GM04504 (cell line): ENCODE measurements at regions not wholly inside any gene's neighbourhood (a gene's known extent, or its start where the extent isn't known, plus 50 kb on each side); places are given as distances from the start of the nearest gene placed in this dataset.
A peak's percentile ranks its signal among the peaks of the same experiment; 100 is the strongest.
"Not testable (repeated sequence)": the region's sequence is repeated elsewhere in the genome, so short reads cannot be mapped to it uniquely, and the experiment has no call there.

Experiments used
- DNase-seq: peaks from one replicate; pipeline ENCODE4 v3.0.0-alpha.2; 2012; ENCODE audit warnings: low read depth

DNA sequence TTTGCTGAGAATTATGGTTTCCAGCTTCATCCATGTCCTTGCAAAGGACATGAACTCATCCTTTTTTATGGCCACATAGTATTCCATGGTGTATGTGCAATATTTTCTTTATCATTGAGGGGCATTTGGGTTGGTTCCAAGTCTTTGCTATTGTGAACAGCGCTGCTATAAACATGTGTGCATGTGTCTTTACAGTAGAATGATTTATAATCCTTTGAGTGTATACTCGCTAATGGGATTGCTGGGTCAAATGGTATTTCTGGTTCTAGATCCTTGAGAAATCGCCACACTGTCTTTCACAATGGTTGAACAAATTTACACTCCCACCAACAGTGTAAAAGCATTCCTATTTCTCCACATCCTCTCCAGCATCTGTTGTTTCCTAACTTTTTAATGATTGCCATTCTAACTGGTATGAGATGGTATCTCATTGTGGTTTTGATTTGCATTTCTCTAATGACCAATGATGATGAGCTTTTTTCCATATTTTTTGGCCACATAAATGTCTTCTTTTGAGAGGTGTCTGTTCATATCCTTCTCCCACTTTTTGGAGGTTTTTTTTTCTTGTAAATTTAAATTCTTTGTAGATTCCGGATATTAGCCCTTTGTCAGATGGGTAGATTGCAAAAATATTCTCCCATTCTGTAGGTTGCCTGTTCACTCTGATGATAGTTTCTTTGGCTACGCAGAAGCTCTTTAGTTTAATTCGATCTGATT is 180.1 kb downstream of the PLPPR4 start:
- DNase-seq: not testable (repeated sequence)

- no peak for DNase-seq
Measured at GRCh38 chr1:99445071-99445470, 180.8 kb downstream of the PLPPR4 start.

GRCh38 chr1:99445486-99445885 is 181.2 kb downstream of the PLPPR4 start:
- peak; percentile 71 for DNase-seq

DNA sequence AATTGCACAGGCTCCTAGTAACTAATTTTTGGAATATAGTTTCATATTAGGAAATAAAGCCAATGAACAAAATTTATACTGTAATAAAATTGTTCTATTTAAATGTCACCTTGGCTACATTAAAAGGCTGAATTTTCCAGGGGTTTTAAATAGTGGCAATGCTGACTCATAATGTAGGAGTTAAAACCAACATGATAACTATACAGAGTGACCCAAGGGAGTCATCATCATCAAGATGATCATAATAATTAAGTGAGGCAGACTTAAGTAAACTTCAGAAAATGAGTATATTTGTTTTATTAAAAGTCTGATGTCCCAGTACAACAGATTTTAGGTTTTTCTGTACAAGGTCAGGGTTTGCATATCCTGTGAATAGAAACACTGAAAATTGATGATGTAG is 183.4 kb downstream of the PLPPR4 start:
- no peak for DNase-seq

- no peak for DNase-seq
Measured at GRCh38 chr1:99455760-99456159, 190.2 kb upstream of the PALMD start.

GRCh38 chr1:99456536-99456935 is 189.4 kb upstream of the PALMD start:
- no peak for DNase-seq

DNA sequence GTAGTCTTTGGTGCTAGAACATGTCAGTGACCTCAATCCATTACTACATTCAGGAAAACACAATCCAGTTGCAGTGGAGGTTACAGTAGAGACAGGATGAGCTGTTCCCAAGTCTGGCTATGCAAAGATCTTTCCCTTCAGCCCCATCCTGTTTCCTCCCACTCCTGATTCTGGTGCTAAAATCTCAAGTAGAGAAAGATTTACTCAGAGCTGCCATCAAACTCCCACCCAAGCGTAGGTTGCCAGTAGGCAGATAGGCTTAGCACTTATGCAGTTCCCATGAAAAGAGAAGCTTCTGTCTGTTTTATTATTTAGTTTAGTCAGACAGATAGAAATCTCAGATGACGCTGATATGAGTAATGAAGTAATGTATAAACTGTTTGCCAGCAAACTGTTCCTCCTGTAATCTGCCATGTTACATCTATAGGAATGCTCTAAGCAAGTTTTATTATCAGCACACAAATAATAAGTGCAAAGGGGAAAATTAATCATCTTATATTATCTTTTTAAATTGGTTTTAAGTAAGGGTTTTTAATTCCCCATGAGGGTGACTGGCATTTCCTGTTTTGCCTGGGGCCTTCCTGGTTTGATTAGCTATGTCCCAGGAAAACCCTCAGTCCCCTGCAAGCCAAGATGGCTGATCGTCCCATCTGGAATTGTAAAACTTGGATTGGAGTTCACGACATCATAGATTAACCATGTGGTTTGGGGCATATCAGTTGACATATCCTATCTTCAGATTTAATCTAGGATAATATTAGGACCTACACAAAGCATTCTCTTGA is 188.3 kb upstream of the PALMD start:
- peak; percentile 67 for DNase-seq

GRCh38 chr1:99461499-99461898 is 184.4 kb upstream of the PALMD start:
- no peak for DNase-seq

- DNase-seq: no peak
Measured at GRCh38 chr1:99464738-99465137, 181.2 kb upstream of the PALMD start.

- DNase-seq: peak; percentile 73
Measured at GRCh38 chr1:99465176-99465900, 180.6 kb upstream of the PALMD start.

DNA sequence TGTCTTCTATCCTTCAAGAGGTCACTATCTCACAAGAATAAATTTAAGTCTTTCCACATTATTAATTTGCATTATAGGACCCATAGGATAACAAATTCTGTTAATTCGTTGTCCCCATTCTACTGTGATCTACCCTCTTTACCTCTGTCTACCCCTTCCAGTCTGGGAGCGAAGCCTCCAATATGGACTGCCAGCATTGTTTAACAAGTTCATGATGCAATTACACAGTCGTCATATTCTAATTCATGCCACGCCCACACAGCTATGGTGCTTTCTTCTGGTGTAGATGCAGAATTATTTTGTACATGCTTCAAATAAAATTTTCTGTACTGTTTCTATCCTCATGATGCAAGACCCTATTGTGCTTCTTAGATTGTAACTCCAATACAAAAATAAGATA is 178.3 kb upstream of the PALMD start:
- no peak for DNase-seq

GRCh38 chr1:99469550-99469971 is 176.4 kb upstream of the PALMD start:
- DNase-seq: no peak

DNA sequence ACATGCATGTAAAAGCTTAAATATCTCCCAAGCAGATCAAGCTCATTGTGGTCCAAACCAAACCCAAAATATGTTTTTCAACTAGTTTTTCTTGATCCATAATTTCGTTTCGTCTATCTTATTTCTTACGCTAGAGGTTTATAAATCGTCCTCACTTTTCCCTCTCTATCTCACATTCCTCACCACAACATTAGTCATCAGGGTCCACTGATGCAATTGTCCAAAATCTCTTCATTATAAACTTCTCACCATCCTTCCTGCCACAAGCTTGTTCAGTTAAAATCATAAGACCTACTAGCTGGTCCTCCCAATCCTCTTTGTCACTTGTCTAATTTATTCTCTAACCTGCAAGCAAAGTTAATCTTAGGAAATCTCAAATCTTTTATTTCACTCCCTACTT is 173.0 kb upstream of the PALMD start:
- DNase-seq: no peak

DNA sequence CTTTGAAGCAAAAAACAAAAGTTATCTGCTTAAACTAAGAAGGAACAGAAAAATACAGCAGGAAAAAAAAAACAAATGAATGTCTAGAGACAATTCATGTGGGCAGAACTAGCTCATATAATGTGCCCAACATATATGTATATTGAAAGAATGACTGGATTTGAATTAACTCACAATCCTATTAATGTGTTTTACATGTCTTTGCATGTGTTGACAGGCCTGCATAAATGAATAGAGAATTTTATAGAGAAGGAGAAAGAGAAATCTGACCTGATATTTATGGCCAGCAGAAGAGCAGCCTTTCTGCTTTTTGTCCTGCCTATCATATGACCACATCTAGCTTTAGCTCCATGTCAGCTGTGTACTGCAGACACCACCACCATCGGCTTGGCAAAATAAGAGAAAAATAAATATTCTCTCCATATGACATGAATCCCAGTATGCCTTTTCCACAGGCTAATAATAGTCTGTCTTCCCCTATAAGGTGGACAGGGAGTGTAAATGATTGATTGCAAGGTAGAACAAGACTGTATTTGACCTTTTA is 171.5 kb upstream of the PALMD start:
- no peak for DNase-seq

DNA sequence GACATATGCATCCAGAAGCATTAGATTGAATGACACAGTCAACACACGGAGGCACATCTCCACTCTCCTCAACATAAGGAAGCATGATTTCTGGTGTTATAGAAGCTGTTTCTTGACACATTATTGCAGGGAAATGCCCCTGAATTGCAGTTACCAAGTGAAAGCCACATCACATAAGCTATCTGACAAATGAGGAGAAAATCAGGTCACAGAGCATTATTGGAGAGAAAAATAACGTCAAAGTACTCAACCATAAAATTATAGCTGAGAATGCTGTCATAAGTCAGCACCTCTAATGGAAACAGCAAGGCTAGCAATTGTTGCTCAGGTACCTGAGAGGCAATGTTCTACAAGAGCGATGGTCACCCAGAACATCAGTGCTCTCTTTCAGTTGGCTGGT is 169.9 kb upstream of the PALMD start:
- no peak for DNase-seq

DNA sequence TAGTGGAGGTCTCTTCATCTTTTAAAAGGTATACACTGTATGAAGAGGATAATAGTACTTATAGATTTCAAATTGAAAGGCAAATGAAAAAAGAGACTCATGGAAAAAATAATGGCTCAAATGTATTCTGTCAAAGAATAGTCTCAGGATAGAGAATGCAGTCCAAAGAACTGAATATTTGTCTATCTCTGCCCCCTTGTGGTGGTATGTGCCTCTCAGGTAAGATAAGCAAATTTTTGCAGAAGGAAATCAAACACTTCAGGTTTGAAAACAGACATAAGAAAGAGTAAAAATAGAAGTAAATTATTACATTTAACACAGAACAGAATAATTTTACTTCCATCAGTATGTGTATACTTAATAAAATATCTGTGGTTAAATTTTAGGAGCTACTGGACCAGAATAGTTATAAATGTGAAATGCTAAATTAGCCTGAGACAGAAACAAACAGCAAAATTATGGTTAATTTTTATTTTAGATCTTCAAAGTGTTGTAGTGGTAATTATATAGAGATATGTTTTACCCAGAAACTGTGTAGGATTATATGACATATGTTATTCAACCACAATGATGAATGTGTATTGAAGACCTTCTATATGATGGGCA is 164.4 kb upstream of the PALMD start:
- DNase-seq: peak; percentile 29

DNA sequence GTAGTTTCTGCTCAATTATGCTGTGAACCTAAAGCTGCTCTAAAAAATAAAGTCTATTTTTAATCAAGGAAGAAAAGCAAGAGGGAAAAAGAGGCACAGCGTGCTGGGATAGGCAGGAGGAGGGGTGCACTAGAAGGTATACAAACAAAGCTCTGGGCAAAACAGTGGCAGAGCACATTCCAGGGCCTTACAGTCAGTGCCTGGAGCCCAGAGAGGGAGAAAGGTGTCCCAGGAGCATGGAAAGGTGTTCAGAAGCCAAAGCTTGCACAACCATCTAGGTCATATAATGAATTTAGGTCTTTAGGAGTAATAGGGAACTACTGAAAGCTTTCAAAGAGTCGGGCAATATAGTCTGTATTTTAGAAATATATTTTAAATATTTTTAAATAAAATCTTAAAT is 163.6 kb upstream of the PALMD start:
- no peak for DNase-seq

- DNase-seq: no peak
Measured at GRCh38 chr1:99482750-99483149, 163.2 kb upstream of the PALMD start.

- no peak for DNase-seq
Measured at GRCh38 chr1:99490031-99490430, 155.9 kb upstream of the PALMD start.

DNA sequence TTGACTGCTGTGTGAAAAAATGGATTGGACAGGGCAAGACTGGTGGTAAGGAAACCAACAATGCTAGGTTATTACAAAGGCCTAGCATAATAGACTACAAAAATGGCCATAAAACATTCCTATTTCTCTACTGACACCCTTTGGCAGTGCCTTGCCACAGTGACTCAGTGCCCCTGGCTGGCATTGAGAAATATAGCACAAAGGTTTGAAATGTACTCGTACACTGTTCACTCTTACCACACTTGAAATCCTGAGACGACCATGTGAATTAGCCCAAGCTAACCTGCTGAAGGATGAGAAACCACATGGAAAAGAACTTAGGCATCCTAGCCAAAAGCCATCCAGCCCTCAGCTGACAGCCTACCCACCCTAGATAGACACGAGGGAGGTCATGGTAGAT is 149.8 kb upstream of the PALMD start:
- no peak for DNase-seq

GRCh38 chr1:99497690-99498089 is 148.2 kb upstream of the PALMD start:
- no peak for DNase-seq

- DNase-seq: no peak
Measured at GRCh38 chr1:99500541-99500940, 145.4 kb upstream of the PALMD start.
